ENCODE measurements at regions not wholly inside any gene's neighbourhood (a gene's known extent, or its start where the extent isn't known, plus 50 kb on each side); places are given as distances from the start of the nearest gene placed in this dataset.
"Not testable (repeated sequence)": the region's sequence is repeated elsewhere in the genome, so short reads cannot be mapped to it uniquely, and the experiment has no call there.

DNA sequence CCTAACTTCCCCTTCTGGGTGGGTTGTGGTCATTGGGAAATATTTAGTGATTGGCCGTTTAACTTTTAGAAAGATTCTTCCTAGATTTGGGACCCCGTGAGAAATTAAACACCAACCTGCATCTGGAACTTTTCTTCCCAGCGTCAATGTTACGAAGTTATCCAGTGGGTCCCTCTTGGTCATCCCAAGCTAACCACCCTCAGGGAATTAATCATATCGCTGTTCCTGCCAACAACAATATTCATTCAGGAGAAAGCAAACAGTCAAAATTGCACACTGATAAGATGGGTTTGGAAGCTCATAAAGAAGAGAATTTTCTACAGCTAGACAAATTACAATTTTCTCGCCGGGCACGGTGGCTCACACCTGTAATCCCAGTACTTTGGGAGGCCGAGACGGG, 121.2 kb upstream of the STX18 start:
- DNase-seq: no peak

- DNase-seq: no peak
Measured at GRCh38 chr4:4662230-4662629, 120.4 kb upstream of the STX18 start.

- DNase-seq: no peak
Measured at GRCh38 chr4:4659871-4660651, 118.2 kb upstream of the STX18 start.

GRCh38 chr4:4658052-4658451, 116.2 kb upstream of the STX18 start:
- no peak for DNase-seq

- DNase-seq: no peak
Measured at GRCh38 chr4:4656977-4657376, 115.1 kb upstream of the STX18 start.

DNA sequence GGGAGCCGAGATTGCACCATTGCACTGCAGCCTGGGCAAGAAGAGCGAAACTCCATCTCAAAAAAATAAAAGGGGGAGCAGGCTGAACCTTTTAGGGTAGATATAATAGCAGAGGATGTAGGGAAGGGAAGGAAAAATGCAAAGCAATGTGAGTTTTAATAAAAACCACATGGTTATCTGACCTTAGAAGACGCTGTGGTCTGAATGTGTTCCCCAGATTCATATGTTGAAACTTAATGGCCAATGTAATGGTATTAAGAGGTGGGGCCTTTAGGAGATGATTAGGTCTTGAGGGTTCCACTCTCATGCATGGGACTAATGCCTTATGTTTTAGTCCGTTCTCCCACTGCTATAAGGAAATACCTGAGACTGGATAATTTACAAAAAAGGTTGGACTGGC, 114.1 kb upstream of the STX18 start:
- no peak for DNase-seq

GRCh38 chr4:4655011-4655410, 113.2 kb upstream of the STX18 start:
- no peak for DNase-seq

- DNase-seq: no peak
Measured at GRCh38 chr4:4651811-4652755, 110.2 kb upstream of the STX18 start.

DNA sequence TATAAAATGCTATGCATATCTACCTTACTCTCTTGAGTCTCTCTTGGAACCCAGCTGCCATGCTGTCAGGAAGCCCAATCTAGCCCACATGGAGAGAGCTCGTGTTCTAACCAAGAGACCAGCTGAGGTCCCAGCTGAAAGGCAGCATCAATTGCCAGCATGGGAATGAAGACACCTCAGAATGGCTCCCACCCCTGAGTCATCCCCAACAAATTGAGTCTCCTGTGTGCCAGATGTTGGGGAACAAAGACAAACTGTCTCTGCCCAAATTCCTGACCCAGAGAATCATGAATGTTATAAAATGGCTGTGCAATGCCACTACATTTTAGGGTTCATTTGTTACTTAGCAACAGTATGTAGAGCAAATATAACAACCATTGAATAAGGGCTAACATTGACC, 105.2 kb upstream of the STX18 start:
- DNase-seq: no peak

DNA sequence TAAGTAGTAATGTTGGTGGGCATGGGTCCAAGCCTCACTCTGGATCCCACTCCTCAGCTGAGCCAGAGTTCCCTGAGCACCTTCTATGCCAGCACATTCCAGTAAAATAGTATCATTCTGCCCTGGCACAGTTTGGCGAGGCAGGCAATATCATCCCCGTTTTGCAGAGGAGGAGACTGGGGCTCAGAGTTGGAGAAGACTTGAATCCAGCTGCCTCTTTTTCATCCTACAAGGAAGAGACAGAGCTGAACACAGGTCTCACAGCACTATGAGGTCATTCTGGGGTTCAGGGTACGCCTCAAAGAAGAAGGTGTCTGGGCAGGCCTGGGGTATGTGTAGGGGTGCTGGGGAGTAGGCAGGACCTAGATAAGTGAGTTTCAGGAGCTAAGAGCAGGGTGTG, 103.9 kb upstream of the STX18 start:
- no peak for DNase-seq

- not testable (repeated sequence) for DNase-seq
Measured at GRCh38 chr4:4644277-4644676, 102.4 kb upstream of the STX18 start.

GRCh38 chr4:4643743-4644142, 101.9 kb upstream of the STX18 start:
- DNase-seq: not testable (repeated sequence)

GRCh38 chr4:4643306-4643705, 101.5 kb upstream of the STX18 start:
- DNase-seq: no peak

- DNase-seq: no peak
Measured at GRCh38 chr4:4642496-4643000, 100.7 kb upstream of the STX18 start.

- no peak for DNase-seq
Measured at GRCh38 chr4:4641661-4642495, 100.0 kb upstream of the STX18 start.

- no peak for DNase-seq
Measured at GRCh38 chr4:4641254-4641653, 99.4 kb upstream of the STX18 start.

DNA sequence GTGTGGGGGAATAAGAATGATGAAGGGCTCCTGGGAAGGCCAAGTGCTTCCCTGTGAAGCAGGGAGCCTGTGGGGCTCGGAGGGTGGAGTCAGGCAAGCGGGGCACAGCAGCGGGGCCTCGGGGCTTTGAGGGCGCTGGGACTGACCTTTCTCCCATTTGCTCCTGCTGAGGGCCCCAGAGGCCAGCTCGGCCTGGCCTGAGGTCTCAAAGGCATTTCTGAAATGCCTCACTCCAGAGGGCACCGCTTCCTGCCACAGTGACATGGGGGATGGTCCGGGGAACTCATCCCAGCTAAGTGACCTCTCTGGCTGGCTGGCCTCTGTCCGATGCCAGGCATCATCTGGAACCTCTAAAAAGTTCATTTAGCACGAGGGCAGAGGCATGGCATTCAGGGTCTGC, 98.8 kb upstream of the STX18 start:
- no peak for DNase-seq

GRCh38 chr4:4639370-4639769, 97.5 kb upstream of the STX18 start:
- no peak for DNase-seq

DNA sequence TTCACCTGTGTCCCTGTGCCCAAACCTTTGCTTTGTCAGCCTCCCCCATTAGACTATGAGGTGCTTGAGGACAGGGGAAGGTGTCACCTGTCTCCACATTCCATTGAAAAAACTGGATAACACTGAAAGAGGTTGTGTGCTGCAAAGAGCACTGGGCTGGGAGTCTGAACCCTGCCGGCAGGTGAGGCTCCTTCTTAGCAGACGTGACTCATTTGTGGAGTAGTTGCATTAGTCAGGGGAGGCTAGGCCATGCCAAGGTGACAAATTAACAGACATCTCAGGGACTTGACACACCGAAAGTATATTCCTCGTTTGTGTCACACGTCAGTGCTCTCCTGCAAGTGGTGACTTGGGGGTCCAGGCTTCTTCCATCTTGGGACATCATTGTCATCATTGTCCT, 95.9 kb upstream of the STX18 start:
- DNase-seq: no peak

DNA sequence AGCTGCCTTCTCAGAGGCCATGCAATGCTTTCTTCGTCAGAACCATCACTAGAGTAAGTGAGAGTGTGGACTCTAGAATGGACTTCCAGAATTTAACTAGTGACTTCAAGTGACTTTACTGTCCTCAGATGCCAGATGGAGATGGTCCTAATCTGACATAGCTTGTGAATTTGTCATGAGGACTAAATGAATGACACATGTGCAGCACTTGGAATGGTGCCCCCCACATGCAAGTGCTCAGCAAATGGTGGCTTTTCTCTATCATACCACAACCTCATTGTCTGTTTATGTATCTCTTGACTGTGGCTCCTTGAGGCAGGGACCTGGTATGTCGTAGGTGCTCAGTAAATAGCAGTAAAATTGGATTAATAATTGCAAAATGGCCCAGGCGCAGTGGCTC, 91.6 kb upstream of the STX18 start:
- no peak for DNase-seq

GRCh38 chr4:4631150-4631549, 89.3 kb upstream of the STX18 start:
- DNase-seq: no peak

DNA sequence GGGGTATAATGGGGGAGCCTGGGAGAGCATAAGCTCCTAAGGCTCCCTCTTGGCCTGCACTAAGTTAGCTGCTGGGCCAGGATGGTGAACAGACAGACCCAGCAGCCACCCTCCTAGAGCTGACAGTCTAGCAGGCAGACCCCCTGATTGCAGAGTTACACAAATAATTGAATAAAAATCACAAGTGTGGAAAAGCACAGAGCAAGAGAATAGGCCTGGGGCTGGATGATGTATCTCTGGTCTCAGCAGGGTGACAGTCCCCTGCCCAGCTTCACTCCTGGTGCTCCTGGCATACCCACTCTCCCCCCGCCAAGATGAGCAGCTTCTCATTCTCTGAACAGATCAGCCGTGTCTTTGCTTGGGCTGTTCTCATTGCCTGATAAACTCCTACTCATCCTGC, 86.1 kb upstream of the STX18 start:
- DNase-seq: no peak

GRCh38 chr4:4627111-4627510, 85.3 kb upstream of the STX18 start:
- no peak for DNase-seq
